PC-3 (cell line): ENCODE measurements at regions not wholly inside any gene's neighbourhood (a gene's known extent, or its start where the extent isn't known, plus 50 kb on each side); places are given as distances from the start of the nearest gene placed in this dataset.

Experiments
- ATAC-seq: fragments of 200-7000 bp; cut with Tn5 transposase; 2 replicates; pipeline ENCODE4 v1.9.1; 2020; ENCODE audit warnings: mild to moderate bottlenecking, moderate library complexity
- BruUV-seq: library from RNA; stranded (reverse); fragments of 400-500 nt; replicated peaks from 2 replicates; lab custom pipeline; 2021; lab: Mats Ljungman, UMichigan
- CTCF ChIA-PET: fragments of 300-600 bp; sonication (Branson Sonifier 250); formaldehyde crosslinking; loops from one replicate; lab custom pipeline; 2022; ENCODE audit warnings: antibody characterized with exemption; lab: Charles Lee
- POLR2A ChIA-PET: fragments of 300-600 bp; sonication (Branson Sonifier 250); formaldehyde crosslinking; loops from one replicate; lab custom pipeline; 2022; ENCODE audit warnings: antibody characterized with exemption; ENCODE audit not compliant: unreplicated experiment; lab: Charles Lee
- DNase-seq: peaks from one replicate; pipeline ENCODE4 v3.0.0-alpha.2; 2015
- H2AFZ ChIP-seq: fragments of 300-600 bp; sonication (generic); 2 replicates; pipeline ENCODE4 v1.6.0; 2016; ENCODE audit warnings: antibody characterized with exemption, low read length
- H3F3A ChIP-seq: fragments of 300-600 bp; sonication (generic); one replicate; pipeline ENCODE4 v1.6.0; 2017; ENCODE audit warnings: antibody characterized with exemption, low read length, control low read depth, mild to moderate bottlenecking; ENCODE audit not compliant: unreplicated experiment
- H3K27ac ChIP-seq: fragments of 300-600 bp; sonication (generic); 2 replicates; pipeline ENCODE4 v1.5.1; 2016; ENCODE audit warnings: mild to moderate bottlenecking, low read length
- H3K27me3 ChIP-seq: fragments of 300-600 bp; sonication (generic); 2 replicates; pipeline ENCODE4 v1.6.1; 2016; ENCODE audit warnings: low read length, mixed read lengths
- H3K36me3 ChIP-seq: fragments of 300-600 bp; sonication (generic); 2 replicates; pipeline ENCODE4 v1.6.1; 2016; ENCODE audit warnings: low read depth, mixed run types, low read length, mixed read lengths
- H3K4me1 ChIP-seq: fragments of 300-600 bp; sonication (generic); 2 replicates; pipeline ENCODE4 v1.5.1; 2016; ENCODE audit warnings: low read length; ENCODE audit not compliant: insufficient read depth
- H3K4me2 ChIP-seq: fragments of 300-600 bp; sonication (generic); 2 replicates; pipeline ENCODE4 v1.6.0; 2016; ENCODE audit warnings: low read length
- H3K4me3 ChIP-seq: fragments of 300-600 bp; sonication (generic); 2 replicates; pipeline ENCODE4 v1.5.1; 2016; ENCODE audit warnings: mild to moderate bottlenecking, low read length, mixed read lengths
- H3K79me2 ChIP-seq: fragments of 300-600 bp; sonication (generic); 2 replicates; pipeline ENCODE4 v1.6.1; 2017; ENCODE audit warnings: low read length, mixed read lengths
- H3K9ac ChIP-seq: fragments of 300-600 bp; sonication (generic); 2 replicates; pipeline ENCODE4 v1.6.0; 2016; ENCODE audit warnings: mild to moderate bottlenecking, low read length
- H3K9me2 ChIP-seq: fragments of 300-600 bp; sonication (generic); replicated peaks from 2 replicates; pipeline ENCODE4 v1.6.1; 2016; ENCODE audit warnings: mixed run types, low read length, mixed read lengths
- H3K9me3 ChIP-seq: fragments of 300-600 bp; sonication (generic); 2 replicates; pipeline ENCODE4 v1.6.1; 2016; ENCODE audit warnings: low read length, mixed read lengths
- H4K20me1 ChIP-seq: fragments of 300-600 bp; sonication (generic); 2 replicates; pipeline ENCODE4 v1.6.1; 2016; ENCODE audit warnings: low read length, mixed read lengths
- EZH2 ChIP-seq: fragments of 300-600 bp; sonication (generic); IDR thresholded peaks from one replicate; pipeline ENCODE4 v1.6.1; 2017; ENCODE audit warnings: antibody characterized with exemption, mild to moderate bottlenecking, low read length; ENCODE audit not compliant: unreplicated experiment
- EZH2phosphoT487 ChIP-seq: fragments of 300-600 bp; sonication (generic); IDR thresholded peaks from 2 replicates; pipeline ENCODE4 v1.6.1; 2018; ENCODE audit warnings: mild to moderate bottlenecking, antibody characterized with exemption, low read length, borderline replicate concordance
- intact Hi-C: fragments of 100-400 bp; cut with micrococcal nuclease; formaldehyde crosslinking; loops from 2 replicates; pipeline ENCODE4 v1.9.0; 2023
- TF ChIP-seq, protein P1 (sequence below): fragments of 300-600 bp; sonication (generic); conservative IDR thresholded peaks from 2 replicates; pipeline ENCODE4 v1.5.1; 2017; ENCODE audit warnings: antibody characterized with exemption, low read depth, mild to moderate bottlenecking, low read length

DNA sequence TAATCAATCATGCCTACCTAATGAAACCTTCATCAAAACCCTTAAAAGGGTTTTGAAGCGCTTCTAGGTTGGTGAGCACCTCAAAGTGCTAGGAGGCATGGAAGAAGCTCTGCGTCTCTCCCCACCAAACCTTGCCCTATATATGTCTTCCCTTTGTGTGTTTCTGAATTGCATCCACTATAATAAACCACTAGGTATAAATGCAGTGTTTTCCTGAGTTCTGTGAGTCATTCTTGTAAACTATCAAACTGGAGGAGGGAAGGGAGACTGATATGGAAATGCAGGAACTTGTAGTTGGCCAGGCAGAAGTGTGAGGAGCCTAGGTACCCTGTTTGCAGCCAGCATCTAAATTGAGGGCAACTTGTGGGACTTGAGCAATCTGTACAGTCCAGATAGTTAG, 698.8 kb downstream of the DOK5 start:
- ChIA-PET CTCF (no interaction called here), POLR2A (no interaction called here)
- no TSS peak for BruUV-seq
- Histone ChIP-seq H3F3A (no peaks in the 10 kb centered on the region), H3K4me1 (no peaks in the 10 kb centered on the region), H3K9ac (no peak overlapping the region), H3K36me3 (no peaks in the 10 kb centered on the region), H2AFZ (no peak overlapping the region), H3K4me3 (no peak overlapping the region), H4K20me1 (no peaks in the 10 kb centered on the region), H3K27ac (no peak overlapping the region), H3K9me2 (no peaks in the 10 kb centered on the region), H3K27me3 (no peaks in the 10 kb centered on the region), H3K9me3 (peaks cover 23% of the 10 kb centered on the region; the same call in 1 of the 2 replicates), H3K79me2 (no peaks in the 10 kb centered on the region), H3K4me2 (no peak overlapping the region)
- DNase-seq (no peak), ATAC-seq (no peak)
- intact Hi-C loops: no loop called here
- TF ChIP-seq EZH2phosphoT487 (no peak), EZH2 (no peak)
- TF ChIP-seq, protein P1, sequence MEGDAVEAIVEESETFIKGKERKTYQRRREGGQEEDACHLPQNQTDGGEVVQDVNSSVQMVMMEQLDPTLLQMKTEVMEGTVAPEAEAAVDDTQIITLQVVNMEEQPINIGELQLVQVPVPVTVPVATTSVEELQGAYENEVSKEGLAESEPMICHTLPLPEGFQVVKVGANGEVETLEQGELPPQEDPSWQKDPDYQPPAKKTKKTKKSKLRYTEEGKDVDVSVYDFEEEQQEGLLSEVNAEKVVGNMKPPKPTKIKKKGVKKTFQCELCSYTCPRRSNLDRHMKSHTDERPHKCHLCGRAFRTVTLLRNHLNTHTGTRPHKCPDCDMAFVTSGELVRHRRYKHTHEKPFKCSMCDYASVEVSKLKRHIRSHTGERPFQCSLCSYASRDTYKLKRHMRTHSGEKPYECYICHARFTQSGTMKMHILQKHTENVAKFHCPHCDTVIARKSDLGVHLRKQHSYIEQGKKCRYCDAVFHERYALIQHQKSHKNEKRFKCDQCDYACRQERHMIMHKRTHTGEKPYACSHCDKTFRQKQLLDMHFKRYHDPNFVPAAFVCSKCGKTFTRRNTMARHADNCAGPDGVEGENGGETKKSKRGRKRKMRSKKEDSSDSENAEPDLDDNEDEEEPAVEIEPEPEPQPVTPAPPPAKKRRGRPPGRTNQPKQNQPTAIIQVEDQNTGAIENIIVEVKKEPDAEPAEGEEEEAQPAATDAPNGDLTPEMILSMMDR: no peak

DNA sequence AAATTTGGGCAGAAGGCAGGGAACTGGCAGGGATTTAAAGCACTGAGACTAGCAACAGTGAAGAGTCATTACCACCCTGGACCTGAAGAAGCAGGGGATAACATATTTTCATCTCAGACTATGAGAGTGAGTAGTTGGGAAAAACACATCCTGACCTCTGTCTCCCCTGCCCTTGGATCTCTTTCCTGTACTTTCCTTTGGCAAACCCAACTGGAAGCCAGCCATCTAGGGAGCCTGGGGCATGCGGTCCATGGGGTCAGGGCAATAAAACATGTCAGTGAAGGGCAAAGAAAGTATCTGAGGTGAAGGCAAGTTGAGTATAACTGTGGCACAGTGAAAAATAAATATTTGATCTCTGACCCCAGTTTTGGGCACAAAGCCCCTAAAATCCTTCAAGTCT, 698.2 kb downstream of the DOK5 start:
- Histone ChIP-seq H3K79me2 (no peaks in the 10 kb centered on the region), H2AFZ (no peak overlapping the region), H4K20me1 (no peaks in the 10 kb centered on the region), H3F3A (no peaks in the 10 kb centered on the region), H3K4me3 (no peak overlapping the region), H3K9me3 (peaks cover 22% of the 10 kb centered on the region; the same call in 1 of the 2 replicates), H3K27ac (no peak overlapping the region), H3K9me2 (no peaks in the 10 kb centered on the region), H3K4me1 (no peaks in the 10 kb centered on the region), H3K4me2 (no peak overlapping the region), H3K27me3 (no peaks in the 10 kb centered on the region), H3K9ac (no peak overlapping the region), H3K36me3 (no peaks in the 10 kb centered on the region)
- CTCF ChIA-PET: no interaction called here
- BruUV-seq: no TSS peak
- TF ChIP-seq EZH2phosphoT487: no peak
- TF ChIP-seq EZH2: no peak
- TF ChIP-seq, protein P1: no peak
- no peak for DNase-seq
- no peak for ATAC-seq
- POLR2A ChIA-PET: no interaction called here
- intact Hi-C loops: no loop called here

DNA sequence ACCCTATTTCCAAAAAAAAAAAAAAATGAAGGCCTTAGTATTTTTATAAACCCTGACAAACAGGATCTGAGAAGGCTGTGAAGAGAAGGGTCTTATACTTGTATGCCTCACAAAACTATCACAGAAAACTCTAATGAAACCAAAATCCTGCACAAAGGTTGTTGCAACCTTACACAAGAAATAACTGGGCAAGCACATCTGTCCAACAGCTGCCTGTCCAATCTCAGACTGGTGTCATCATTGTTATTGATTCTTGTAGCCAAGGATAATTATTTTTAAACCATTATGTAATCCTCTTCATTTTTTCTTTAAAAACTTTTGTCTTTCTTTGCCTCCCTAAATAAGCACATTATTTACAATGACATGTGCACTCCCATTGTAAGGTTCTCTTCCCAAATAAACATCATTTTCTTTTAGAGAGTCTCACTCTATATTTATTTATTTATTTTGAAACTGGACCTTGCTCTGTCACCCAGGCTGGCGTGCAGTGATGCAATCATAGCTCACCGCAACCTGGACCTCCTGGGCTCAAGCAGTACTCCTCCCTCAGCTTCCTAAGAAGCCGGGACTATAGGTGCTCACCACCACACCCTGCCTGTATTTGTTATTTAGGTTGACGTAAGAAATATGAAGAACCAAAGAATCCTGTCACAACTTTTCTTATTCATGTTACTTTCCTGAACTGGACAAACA, 697.1 kb downstream of the DOK5 start:
- no peaks in the 10 kb centered on the region for H3K27me3 ChIP-seq
- H3K9ac ChIP-seq: no peak overlapping the region
- POLR2A ChIA-PET: no interaction called here
- no peak for DNase-seq
- BruUV-seq: no TSS peak
- H3K27ac ChIP-seq: no peak overlapping the region
- no peaks in the 10 kb centered on the region for H3K79me2 ChIP-seq
- TF ChIP-seq EZH2 (no peak), EZH2phosphoT487 (no peak)
- TF ChIP-seq, protein P1: no peak
- no peaks in the 10 kb centered on the region for H3F3A ChIP-seq
- CTCF ChIA-PET: no interaction called here
- H2AFZ ChIP-seq: no peak overlapping the region
- no peaks in the 10 kb centered on the region for H4K20me1 ChIP-seq
- intact Hi-C loops: no loop called here
- H3K4me3 ChIP-seq: no peak overlapping the region
- no peaks in the 10 kb centered on the region for H3K4me1 ChIP-seq
- peaks cover 18% of the 10 kb centered on the region; the same call in 1 of the 2 replicates for H3K9me3 ChIP-seq
- no peak for ATAC-seq
- no peaks in the 10 kb centered on the region for H3K9me2 ChIP-seq
- no peak overlapping the region for H3K4me2 ChIP-seq
- H3K36me3 ChIP-seq: no peaks in the 10 kb centered on the region
